Peyer's patch (tissue), 4 donors: ENCODE measurements at regions not wholly inside any gene's neighbourhood (a gene's known extent, or its start where the extent isn't known, plus 50 kb on each side); places are given as distances from the start of the nearest gene placed in this dataset.

Experiments used
- DNase-seq, 3 donors: peaks; one replicate each; pipeline ENCODE4 v3.0.0-alpha.2; 2017 to 2019
- H3K27ac ChIP-seq, 4 donors: fragments of 200-600 bp; sonication (generic); one replicate each; pipeline ENCODE4 v1.5.1; 2016 to 2019
- H3K27me3 ChIP-seq, 2 donors: fragments of 200-600 bp; sonication (generic); one replicate each; pipeline ENCODE4 v1.5.1; 2019
- H3K36me3 ChIP-seq, 3 donors: fragments of 200-600 bp; sonication (generic); one replicate each; pipeline ENCODE4 v1.5.1; 2016 to 2019
- H3K4me1 ChIP-seq, 4 donors: fragments of 200-600 bp; sonication (generic); one replicate each; pipeline ENCODE4 v1.5.1; 2016 to 2019
- H3K4me3 ChIP-seq, 4 donors: fragments of 200-600 bp; sonication (generic); 1 replicate in 3 of 4; 2 replicates in 1 of 4; pipeline ENCODE4 v1.5.1; 2016 to 2019; ENCODE audit warnings: mild to moderate bottlenecking in 1 of 4
- H3K9me3 ChIP-seq, 4 donors: fragments of 200-600 bp; sonication (generic); one replicate each; pipeline ENCODE4 v1.5.1; 2016 to 2019; ENCODE audit warnings: mild to moderate bottlenecking in 1 of 4
- CTCF ChIP-seq, 6 experiments: fragments of 450-650 bp in 4 of 6; fragments of 200-600 bp in 2 of 6; sonication (generic) in 1 of 6; IDR thresholded peaks; one replicate each; pipeline ENCODE4 v1.5.1; 2017 to 2019; ENCODE audit warnings: antibody characterized with exemption in 6 of 6, mild to moderate bottlenecking in 3 of 6, moderate library complexity in 1 of 6
- POLR2A ChIP-seq, 2 donors: fragments of 450-650 bp; IDR thresholded peaks; one replicate each; pipeline ENCODE4 v1.5.1; 2017; ENCODE audit warnings: antibody characterized with exemption in 2 of 2, mild to moderate bottlenecking in 2 of 2, moderate library complexity in 2 of 2

- DNase-seq: no peak
- Histone ChIP-seq H3K4me3 (no peak overlapping the region), H3K4me1 (no peaks in the 10 kb centered on the region), H3K27ac (no peak overlapping the region), H3K36me3 (no peaks in the 10 kb centered on the region), H3K9me3 (no peaks in the 10 kb centered on the region), H3K27me3 (no peaks in the 10 kb centered on the region)
- no peak for TF ChIP-seq CTCF (IDR thresholded peaks at IDR 0.05)
- no peak for TF ChIP-seq POLR2A (IDR thresholded peaks at IDR 0.05)
Measured at GRCh38 chr13:109626386-109627171, 159.8 kb downstream of the IRS2 start.

DNA sequence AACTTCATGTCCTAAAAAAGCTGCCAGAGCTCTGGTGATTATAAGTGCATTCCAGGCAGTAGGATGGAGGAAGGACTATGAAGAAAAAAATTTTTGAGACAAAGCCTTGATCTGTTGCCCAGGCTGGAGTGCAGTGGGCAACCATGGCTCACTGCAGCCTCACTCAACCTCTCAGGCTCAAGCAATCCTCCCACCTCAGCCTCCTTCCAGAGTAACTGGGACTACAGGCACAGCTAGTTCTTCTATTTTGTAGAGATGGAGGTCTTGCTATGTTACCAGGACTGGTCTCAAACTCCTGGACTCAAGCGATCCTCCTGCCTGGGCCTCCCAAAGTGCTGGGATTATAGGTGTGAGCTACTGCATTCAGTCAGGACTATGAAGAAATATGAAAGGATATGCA, 161.2 kb downstream of the IRS2 start:
- Histone ChIP-seq H3K27ac (no peak overlapping the region), H3K4me3 (no peak overlapping the region), H3K36me3 (no peaks in the 10 kb centered on the region), H3K9me3 (no peaks in the 10 kb centered on the region), H3K27me3 (no peaks in the 10 kb centered on the region), H3K4me1 (no peaks in the 10 kb centered on the region)
- no peak for DNase-seq
- TF ChIP-seq CTCF (IDR thresholded peaks at IDR 0.05): no peak
- TF ChIP-seq POLR2A (IDR thresholded peaks at IDR 0.05): no peak

GRCh38 chr13:109622006-109622405, 164.4 kb downstream of the IRS2 start:
- Histone ChIP-seq H3K27ac (no peak overlapping the region), H3K27me3 (no peaks in the 10 kb centered on the region), H3K36me3 (no peaks in the 10 kb centered on the region), H3K4me3 (no peak overlapping the region), H3K4me1 (no peaks in the 10 kb centered on the region), H3K9me3 (no peaks in the 10 kb centered on the region)
- DNase-seq: no peak
- TF ChIP-seq POLR2A (IDR thresholded peaks at IDR 0.05) (no peak), CTCF (IDR thresholded peaks at IDR 0.05) (no peak)

DNA sequence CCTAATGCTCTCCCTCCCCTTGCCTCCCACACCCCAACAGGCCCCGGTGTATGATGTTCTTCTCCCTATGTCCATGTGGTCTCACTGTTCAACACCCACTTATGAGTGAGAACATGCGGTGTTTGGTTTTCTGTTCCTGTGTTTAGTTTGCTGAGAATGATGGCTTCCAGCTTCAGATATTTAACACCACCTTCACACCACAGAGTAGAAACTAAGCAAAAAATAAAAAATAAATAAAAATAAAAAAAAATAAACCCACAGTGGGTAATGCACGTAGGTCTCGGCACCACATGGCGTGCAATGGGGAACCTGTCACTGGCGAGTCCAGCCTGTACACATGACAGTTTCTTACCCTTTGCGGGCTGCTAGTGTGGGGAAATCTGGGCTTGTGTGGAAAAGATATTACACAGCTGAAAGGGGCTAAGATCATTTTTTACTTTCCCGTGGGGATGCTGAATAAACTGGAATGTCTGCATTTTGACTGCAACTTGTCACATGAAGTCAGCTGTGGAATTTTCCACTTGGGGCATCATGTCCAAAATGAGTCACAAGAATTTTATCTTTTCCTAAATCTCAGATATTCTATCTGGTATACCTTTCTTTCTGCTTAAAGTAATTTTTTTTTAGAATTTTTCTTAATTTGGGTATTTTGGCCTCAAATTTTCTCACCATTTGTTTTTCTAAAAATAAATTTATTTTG, 170.5 kb downstream of the IRS2 start:
- no peak for DNase-seq
- H3K9me3 ChIP-seq: no peaks in the 10 kb centered on the region
- H3K27me3 ChIP-seq: no peaks in the 10 kb centered on the region
- no peaks in the 10 kb centered on the region for H3K36me3 ChIP-seq
- H3K4me1 ChIP-seq: no peaks in the 10 kb centered on the region
- no peak overlapping the region for H3K27ac ChIP-seq
- no peak for TF ChIP-seq CTCF (IDR thresholded peaks at IDR 0.05)
- no peak for TF ChIP-seq POLR2A (IDR thresholded peaks at IDR 0.05)
- H3K4me3 ChIP-seq: no peak overlapping the region

GRCh38 chr13:109611912-109612691, 174.3 kb downstream of the IRS2 start:
- DNase-seq: no peak
- Histone ChIP-seq H3K4me3 (no peak overlapping the region), H3K36me3 (no peaks in the 10 kb centered on the region), H3K27me3 (no peaks in the 10 kb centered on the region), H3K4me1 (no peaks in the 10 kb centered on the region), H3K27ac (no peak overlapping the region), H3K9me3 (no peaks in the 10 kb centered on the region)
- no peak for TF ChIP-seq POLR2A (IDR thresholded peaks at IDR 0.05)

- Histone ChIP-seq H3K36me3 (no peaks in the 10 kb centered on the region), H3K27me3 (no peaks in the 10 kb centered on the region), H3K27ac (no peak overlapping the region), H3K4me1 (no peaks in the 10 kb centered on the region), H3K9me3 (no peaks in the 10 kb centered on the region), H3K4me3 (no peak overlapping the region)
- TF ChIP-seq POLR2A (IDR thresholded peaks at IDR 0.05) (no peak), CTCF (IDR thresholded peaks at IDR 0.05) (peak in 4 of 6 experiments; percentile 16 to 53 (median 40))
- DNase-seq: peak in 2 of 3 donors; percentile 62 to 66
Measured at GRCh38 chr13:109610517-109610916, 175.9 kb downstream of the IRS2 start.
